GM12891 (cell line): ENCODE measurements at regions not wholly inside any gene's neighbourhood (a gene's known extent, or its start where the extent isn't known, plus 50 kb on each side); places are given as distances from the start of the nearest gene placed in this dataset.

ENCODE experiments used
- POLR2A ChIP-seq: IDR thresholded peaks from 2 replicates; pipeline ENCODE4 v1.6.1; 2011; ENCODE audit warnings: low read depth, low read length, control low read depth
- POLR2AphosphoS5 ChIP-seq: IDR thresholded peaks from 2 replicates; pipeline ENCODE4 v1.6.1; 2011; ENCODE audit warnings: low read depth, low read length, control low read depth

GRCh38 chr6:164114051-164114450 lies 699.5 kb downstream of the QKI start:
- TF ChIP-seq POLR2A (no peak), POLR2AphosphoS5 (no peak)
